ENCODE measurements at regions not wholly inside any gene's neighbourhood (a gene's known extent, or its start where the extent isn't known, plus 50 kb on each side); places are given as distances from the start of the nearest gene placed in this dataset.

- DNase-seq, result no peak
These were observed 276.1 kb downstream of the INSC start for GRCh38 chr11:15390857-15391256.

DNA sequence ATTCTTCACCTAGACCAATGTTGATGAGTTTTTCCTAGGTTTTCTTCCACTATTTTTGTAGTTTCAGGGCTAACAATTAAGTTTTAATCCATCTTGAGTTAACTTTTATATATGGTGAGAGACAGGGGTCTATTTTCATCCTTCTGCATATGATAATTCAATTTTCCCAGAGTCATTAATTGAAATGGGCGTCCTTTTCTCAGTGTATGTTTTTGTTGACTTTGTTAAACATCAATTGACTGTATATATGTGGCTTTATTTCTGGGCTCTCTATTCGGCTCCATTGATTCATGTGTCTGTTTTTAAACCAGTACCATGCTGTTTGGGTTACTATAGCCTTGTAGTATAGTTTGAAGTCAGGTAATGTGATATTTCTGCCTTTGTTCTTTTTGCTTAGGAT is 282.1 kb downstream of the INSC start:
- DNase-seq, result no peak

DNA sequence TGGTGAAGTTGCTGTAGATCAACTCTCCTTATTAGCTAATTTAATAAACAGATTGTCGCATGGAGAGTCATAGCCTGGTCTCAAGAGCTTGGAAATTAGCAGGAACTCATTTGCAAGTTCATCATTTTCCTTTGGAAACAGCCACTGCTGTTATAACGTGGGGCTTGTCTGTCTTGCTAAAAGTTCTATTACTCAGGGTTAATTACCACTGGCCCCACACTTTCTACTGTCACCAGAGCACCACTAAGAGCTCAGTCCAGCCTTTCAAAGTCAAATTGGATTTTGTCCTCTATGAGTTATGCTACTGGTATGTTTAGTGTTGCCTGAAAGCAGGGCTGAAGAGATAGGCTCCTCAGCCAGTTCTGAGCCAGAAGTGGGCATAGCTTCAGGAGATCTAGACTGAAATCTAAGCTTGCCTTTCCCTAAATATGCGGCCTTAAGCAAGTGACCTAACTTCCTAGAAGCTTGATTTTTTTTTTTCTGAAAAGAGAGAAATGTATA is 292.2 kb downstream of the INSC start:
- no peak for DNase-seq

DNA sequence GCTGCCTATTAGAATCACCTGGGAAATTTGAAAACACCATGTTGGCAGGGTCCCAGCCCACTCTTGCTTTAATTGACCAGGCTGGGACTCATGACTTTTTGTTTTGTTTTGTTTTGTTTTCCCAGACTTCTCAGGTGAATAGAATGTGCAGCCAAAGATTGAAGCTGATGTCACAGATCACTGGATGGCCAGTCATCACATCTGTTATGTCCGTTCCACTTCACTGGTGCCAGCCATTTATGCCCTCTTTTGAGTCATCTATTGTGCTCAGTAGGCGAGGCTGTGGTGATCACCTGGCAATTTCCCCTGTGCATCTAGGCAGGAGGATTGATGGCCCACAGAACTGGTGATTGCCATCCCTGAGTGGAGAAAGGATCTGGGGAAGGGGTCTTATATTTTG is 297.3 kb downstream of the INSC start:
- no peak for DNase-seq

GRCh38 chr11:15418921-15419320 is 304.2 kb downstream of the INSC start:
- no peak for DNase-seq

DNA sequence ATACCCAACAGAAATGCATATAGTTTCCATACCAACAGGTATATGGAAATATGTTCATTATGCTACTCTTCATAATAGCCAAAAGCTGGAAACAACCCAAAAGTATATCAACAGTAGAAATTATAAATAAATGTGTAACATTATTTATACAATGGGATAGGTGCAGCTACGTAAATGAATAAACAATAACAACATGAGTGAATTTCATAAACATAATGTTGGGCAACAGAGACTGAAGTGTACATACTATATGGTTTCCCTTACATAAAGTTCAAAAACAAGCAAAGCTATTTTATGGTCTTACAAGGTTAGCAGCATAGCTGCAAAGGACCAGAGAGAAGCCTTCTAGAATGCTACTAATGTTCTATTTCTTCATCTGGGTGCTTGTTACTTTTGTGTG is 305.0 kb downstream of the INSC start:
- DNase-seq, result no peak

GRCh38 chr11:15430381-15430780 is 315.7 kb downstream of the INSC start:
- no peak for DNase-seq

GRCh38 chr11:15434529-15434928 is 319.8 kb downstream of the INSC start:
- no peak for DNase-seq

- no peak for DNase-seq
These were observed 331.6 kb downstream of the INSC start for GRCh38 chr11:15446315-15446714.

DNA sequence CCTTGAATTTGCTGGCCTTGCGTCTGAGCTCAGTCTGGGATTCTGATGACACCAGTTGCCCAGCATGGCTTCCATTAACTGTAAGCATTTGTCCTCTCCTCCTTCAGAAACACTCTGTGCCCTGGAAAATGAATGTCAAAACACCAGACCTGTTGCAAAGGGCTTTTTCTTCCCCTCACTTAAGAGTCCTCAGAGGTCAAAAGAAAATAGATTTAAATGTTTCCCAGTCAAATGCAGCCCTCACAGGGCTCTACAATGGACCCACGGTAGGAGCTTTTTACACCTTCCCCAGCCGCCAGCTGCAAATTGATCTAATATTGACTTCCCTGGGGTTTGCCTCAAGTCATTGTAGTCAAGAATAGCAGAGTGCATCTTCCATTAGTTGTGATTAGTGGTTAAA is 332.2 kb downstream of the INSC start:
- no peak for DNase-seq

DNA sequence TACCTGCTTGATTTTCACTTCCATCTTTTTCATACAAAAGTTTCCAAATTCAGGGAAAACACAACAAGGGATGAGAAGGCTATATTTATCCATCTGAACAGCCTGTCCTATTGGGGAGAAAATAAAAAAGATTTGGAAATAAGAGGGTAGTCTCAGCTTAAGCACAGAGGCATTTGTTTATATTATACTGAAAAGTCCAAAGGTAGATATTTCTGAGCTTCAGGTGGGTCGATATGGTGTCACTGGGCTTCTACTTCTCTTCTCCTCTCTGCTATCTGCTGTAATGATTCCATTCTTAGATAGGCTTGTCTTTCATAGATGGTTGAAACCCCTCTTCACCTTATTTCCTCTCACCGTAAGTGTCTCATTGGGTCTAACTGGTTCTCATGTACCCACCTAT is 337.0 kb downstream of the INSC start:
- DNase-seq, result no peak

- no peak for DNase-seq
These were observed 338.6 kb downstream of the INSC start for GRCh38 chr11:15453211-15453765.

DNA sequence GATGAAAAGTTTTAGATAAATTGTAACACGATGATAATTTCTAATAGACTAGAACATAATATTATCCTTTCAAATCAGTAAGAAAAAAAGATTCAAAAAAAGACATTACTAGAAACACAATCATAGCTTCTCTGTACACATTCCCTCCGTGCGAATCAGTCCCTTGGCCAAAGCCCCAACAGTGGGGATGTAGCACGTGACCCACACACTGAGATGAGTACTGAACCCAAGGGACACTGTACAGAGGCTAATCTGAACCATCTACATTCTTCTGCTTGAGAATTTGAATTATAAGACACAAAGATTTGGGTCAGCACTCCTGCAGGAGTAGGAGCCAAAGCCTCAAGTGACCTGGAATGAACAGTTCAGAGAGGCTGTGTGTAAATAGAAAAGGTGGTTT is 353.7 kb downstream of the INSC start:
- DNase-seq, result no peak

- no peak for DNase-seq
These were observed 356.5 kb downstream of the INSC start for GRCh38 chr11:15471048-15471894.

- no peak for DNase-seq
These were observed 357.4 kb downstream of the INSC start for GRCh38 chr11:15471895-15472799.

- no peak for DNase-seq
These were observed 359.5 kb downstream of the INSC start for GRCh38 chr11:15473954-15474837.

GRCh38 chr11:15476371-15476917 is 361.7 kb downstream of the INSC start:
- DNase-seq, result no peak

GRCh38 chr11:15481871-15482270 is 367.1 kb downstream of the INSC start:
- DNase-seq, result no peak

DNA sequence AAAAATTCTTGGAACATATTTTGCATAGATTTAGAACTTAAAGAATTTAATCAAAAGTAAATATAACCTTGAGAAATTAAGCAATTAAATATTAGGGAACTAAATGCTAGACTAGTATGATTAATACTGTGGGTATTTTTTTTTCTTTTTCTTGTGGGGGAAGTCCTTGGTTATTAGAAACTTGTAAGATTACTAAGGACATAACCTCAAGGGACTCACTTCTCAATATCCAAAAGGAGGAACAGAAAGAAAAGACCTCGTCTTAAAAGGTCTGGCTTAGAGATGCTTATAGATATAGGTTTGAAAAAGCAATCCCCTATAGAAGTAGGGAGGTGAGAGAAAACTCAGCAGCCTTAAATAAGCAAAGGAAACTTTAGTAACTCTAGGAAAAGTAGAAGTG is 368.5 kb downstream of the INSC start:
- no peak for DNase-seq

GRCh38 chr11:15484398-15484797 is 369.7 kb downstream of the INSC start:
- DNase-seq, result no peak

DNA sequence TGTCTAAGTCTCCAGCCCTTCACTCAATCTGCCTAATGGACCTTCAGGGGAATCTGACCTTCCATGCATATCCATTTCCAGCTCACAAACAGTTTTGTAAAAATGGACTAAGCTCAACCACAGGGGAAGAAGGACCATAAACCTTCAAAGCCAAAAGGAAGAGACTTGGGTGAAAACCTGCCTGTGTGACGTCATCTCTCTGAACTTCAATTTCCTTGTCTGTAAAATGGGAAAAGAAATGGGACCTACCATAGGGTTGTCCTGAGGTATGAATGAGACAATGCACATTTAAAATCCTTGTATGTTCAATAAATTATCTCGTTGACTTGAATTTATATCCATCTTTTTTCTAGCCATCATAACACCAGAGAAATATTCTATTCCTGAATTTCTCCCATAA is 370.7 kb downstream of the INSC start:
- no peak for DNase-seq

DNA sequence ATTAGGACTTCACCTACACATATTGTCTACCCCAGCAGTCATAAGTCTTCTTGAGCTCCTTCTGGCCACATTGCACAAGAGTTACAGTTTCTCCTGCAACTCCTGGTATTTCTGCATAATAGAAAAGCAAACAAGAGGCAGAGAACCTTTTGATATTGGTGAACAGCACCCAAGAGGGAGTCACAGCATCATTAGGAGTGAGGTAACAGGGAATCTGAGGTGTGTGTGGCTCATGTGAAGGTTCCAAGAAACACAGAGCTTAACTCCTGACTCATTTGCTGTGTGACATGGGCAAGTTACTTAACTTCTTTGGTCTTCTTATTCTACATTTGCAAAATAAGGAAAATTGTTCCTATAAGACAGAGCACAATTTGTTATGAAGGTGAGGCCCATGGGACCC is 374.6 kb downstream of the INSC start:
- no peak for DNase-seq
